ENCODE measurements at regions not wholly inside any gene's neighbourhood (a gene's known extent, or its start where the extent isn't known, plus 50 kb on each side); places are given as distances from the start of the nearest gene placed in this dataset.

DNA sequence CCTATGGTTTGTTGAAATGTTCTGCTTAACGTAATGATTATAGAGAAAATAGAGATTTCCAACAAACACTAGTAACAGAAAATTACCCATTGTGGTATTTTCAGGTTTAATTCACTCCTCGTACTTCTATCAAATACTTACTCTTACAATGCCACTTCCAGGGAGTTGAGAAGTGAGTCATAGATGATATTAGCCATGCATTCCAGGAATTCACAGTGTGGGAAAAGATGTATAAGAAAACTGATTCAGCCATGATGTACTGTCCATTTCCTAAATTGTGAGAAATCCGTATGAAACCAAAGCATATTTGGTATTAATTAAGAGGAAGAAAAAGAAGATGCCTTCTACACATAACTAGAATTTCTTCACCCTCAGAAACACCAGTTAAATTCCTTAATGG lies 1854.6 kb upstream of the WWC1 start:
- no peak for TF ChIP-seq ZNF274 (IDR thresholded peaks at IDR 0.05; ENCODE audit: low read depth, low read length)
- H3K4me3 ChIP-seq (ENCODE audit: low read length), result no peak overlapping the region

- no peak for TF ChIP-seq ZNF274 (IDR thresholded peaks at IDR 0.05; ENCODE audit: low read depth, low read length)
These were observed 1805.1 kb upstream of the WWC1 start for GRCh38 chr5:166486348-166486747.

GRCh38 chr5:166488560-166488959 lies 1802.9 kb upstream of the WWC1 start:
- no peak overlapping the region for H3K4me3 ChIP-seq (ENCODE audit: low read length)
- TF ChIP-seq ZNF274 (IDR thresholded peaks at IDR 0.05; ENCODE audit: low read depth, low read length), result no peak

More at GRCh38 chr5:166486348-166486747, 1805.1 kb upstream of the WWC1 start:
- no peak overlapping the region for H3K4me3 ChIP-seq (ENCODE audit: low read length)

DNA sequence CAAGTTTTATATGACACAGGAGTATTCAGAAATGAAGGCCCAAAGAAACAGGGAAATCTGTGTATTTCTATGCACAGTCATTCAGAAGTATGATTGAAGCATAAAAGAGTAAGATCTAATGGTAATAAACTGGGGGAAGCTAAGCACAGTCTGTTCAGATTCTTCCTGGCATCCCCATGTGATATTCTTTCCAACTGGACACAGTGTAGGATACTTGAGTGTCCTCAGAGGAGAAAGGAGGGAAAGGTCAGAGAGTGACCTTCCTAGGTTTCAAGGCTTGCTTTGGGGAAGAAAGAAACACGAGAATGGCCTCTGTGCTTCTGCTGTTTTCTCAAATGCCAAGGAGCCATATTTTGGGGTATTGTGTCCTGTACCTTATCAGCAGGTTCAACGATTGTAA lies 1798.4 kb upstream of the WWC1 start:
- TF ChIP-seq ZNF274 (IDR thresholded peaks at IDR 0.05; ENCODE audit: low read depth, low read length), result no peak

DNA sequence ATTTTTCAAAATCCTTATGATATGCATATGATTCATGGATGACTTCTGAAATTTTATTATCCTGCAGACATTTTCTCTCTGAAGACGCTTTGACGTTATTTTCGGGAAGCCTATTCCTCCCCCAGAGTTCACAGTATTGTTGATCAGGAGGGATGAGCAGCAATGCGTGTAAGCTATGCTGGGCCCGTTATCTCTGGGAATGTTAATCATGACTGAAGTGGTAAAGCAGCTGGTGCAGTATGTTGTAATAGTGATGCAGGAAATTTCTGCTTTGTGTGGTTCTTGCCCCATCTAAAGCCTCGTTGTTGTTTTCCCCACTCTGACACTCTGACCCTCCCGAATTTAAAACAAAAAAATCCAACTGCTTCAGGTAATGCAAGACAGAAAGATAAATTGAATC lies 1797.8 kb upstream of the WWC1 start:
- H3K4me3 ChIP-seq (ENCODE audit: low read length), result no peak overlapping the region
- TF ChIP-seq ZNF274 (IDR thresholded peaks at IDR 0.05; ENCODE audit: low read depth, low read length), result no peak

More for the DNA sequence above, 1798.4 kb upstream of the WWC1 start:
- H3K4me3 ChIP-seq (ENCODE audit: low read length), result no peak overlapping the region

GRCh38 chr5:166497496-166498104 lies 1793.8 kb upstream of the WWC1 start:
- H3K4me3 ChIP-seq (ENCODE audit: low read length), result no peak overlapping the region
- no peak for TF ChIP-seq ZNF274 (IDR thresholded peaks at IDR 0.05; ENCODE audit: low read depth, low read length)

GRCh38 chr5:166499447-166500240 lies 1791.8 kb upstream of the WWC1 start:
- TF ChIP-seq ZNF274 (IDR thresholded peaks at IDR 0.05; ENCODE audit: low read depth, low read length), result no peak
- H3K4me3 ChIP-seq (ENCODE audit: low read length), result no peak overlapping the region

GRCh38 chr5:166503506-166503905 lies 1787.9 kb upstream of the WWC1 start:
- TF ChIP-seq ZNF274 (IDR thresholded peaks at IDR 0.05; ENCODE audit: low read depth, low read length), result no peak
- no peak overlapping the region for H3K4me3 ChIP-seq (ENCODE audit: low read length)

DNA sequence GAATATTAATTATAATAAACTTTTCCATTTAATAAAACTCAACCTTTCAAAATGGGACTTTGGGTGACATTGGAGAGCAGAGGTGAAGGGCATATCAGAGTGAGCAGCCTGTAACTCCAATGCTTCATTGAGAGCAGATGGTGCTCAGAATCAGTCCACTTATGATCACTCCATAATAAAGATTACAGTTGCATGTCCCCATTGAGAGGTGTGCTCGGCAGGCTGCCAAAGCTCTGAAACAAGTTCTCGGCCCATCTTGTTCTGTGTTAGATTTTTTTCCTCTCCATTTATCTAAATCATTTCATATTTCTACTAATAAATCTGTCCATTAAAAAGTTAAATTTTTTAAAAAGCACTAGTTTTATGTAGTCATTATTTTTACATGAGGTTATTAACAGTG lies 1786.4 kb upstream of the WWC1 start:
- no peak overlapping the region for H3K4me3 ChIP-seq (ENCODE audit: low read length)
- no peak for TF ChIP-seq ZNF274 (IDR thresholded peaks at IDR 0.05; ENCODE audit: low read depth, low read length)

DNA sequence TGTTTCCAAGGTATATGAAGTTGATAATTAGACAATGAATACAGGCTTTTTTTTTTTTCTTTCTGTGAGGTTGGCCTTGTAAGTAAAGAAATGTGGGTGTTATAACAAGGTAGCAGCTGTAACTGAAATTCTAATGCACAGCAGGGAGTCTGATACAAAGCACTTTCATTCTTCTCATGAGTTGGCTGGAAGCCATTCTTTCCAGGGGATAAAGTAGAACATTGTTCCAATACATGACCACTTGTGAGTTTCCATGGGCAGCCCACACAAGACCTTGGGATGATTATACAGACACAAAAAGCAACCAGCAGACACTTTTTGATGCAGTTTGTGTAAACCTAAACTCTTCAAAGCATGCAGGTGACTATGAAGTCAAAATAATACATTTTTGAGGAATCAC lies 1785.9 kb upstream of the WWC1 start:
- TF ChIP-seq ZNF274 (IDR thresholded peaks at IDR 0.05; ENCODE audit: low read depth, low read length), result no peak
- no peak overlapping the region for H3K4me3 ChIP-seq (ENCODE audit: low read length)

- no peak overlapping the region for H3K4me3 ChIP-seq (ENCODE audit: low read length)
- no peak for TF ChIP-seq ZNF274 (IDR thresholded peaks at IDR 0.05; ENCODE audit: low read depth, low read length)
These were observed 1783.5 kb upstream of the WWC1 start for GRCh38 chr5:166507810-166508425.

DNA sequence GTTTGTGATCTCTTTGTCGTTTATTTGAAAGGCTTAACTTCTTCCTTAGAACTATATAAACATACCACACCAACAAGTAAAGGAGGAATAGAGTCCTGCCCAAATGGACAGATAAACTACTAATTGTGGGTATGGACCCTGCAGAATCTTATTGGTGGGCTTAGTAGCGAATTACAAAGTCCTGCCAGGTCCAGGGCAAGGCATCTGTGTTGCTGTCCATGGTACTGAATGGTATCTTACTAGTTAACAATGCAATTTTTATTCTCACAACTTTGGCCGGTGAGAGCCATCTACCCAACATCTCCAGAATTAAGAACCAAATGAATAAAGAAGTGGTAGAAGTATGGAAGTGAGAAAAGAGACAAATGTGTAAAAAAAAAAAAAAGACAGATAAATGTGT lies 1782.4 kb upstream of the WWC1 start:
- no peak for TF ChIP-seq ZNF274 (IDR thresholded peaks at IDR 0.05; ENCODE audit: low read depth, low read length)
- H3K4me3 ChIP-seq (ENCODE audit: low read length), result no peak overlapping the region

GRCh38 chr5:166517976-166518375 lies 1773.5 kb upstream of the WWC1 start:
- no peak for TF ChIP-seq ZNF274 (IDR thresholded peaks at IDR 0.05; ENCODE audit: low read depth, low read length)
- H3K4me3 ChIP-seq (ENCODE audit: low read length), result no peak overlapping the region

GRCh38 chr5:166523206-166523605 lies 1768.2 kb upstream of the WWC1 start:
- H3K4me3 ChIP-seq (ENCODE audit: low read length), result no peak overlapping the region

GRCh38 chr5:166529200-166529599 lies 1762.2 kb upstream of the WWC1 start:
- no peak for TF ChIP-seq ZNF274 (IDR thresholded peaks at IDR 0.05; ENCODE audit: low read depth, low read length)
- no peak overlapping the region for H3K4me3 ChIP-seq (ENCODE audit: low read length)

More at GRCh38 chr5:166523206-166523605, 1768.2 kb upstream of the WWC1 start:
- no peak for TF ChIP-seq ZNF274 (IDR thresholded peaks at IDR 0.05; ENCODE audit: low read depth, low read length)
